Uterus (tissue), 2 donors: ENCODE measurements at regions not wholly inside any gene's neighbourhood (a gene's known extent, or its start where the extent isn't known, plus 50 kb on each side); places are given as distances from the start of the nearest gene placed in this dataset.

Source experiments
- CTCF ChIP-seq, 4 experiments: fragments of 200-600 bp in 2 of 4; fragments of 450-650 bp in 2 of 4; sonication (generic) in 2 of 4; IDR thresholded peaks; one replicate each; pipeline ENCODE4 v1.5.1; 2016 to 2019; ENCODE audit warnings: antibody characterized with exemption in 4 of 4, mild to moderate bottlenecking in 2 of 4, moderate library complexity in 1 of 4
- POLR2A ChIP-seq, 2 donors: fragments of 450-650 bp; IDR thresholded peaks; one replicate each; pipeline ENCODE4 v1.6.1; 2016; ENCODE audit warnings: antibody characterized with exemption in 2 of 2, mild to moderate bottlenecking in 1 of 2, moderate library complexity in 1 of 2

GRCh38 chr3:147654827-147655226 lies 245.7 kb downstream of the ZIC1 start:
- TF ChIP-seq CTCF (IDR thresholded peaks at IDR 0.05): no peak
- TF ChIP-seq POLR2A (IDR thresholded peaks at IDR 0.05): no peak
